ENCODE measurements at regions not wholly inside any gene's neighbourhood (a gene's known extent, or its start where the extent isn't known, plus 50 kb on each side); places are given as distances from the start of the nearest gene placed in this dataset.

DNA sequence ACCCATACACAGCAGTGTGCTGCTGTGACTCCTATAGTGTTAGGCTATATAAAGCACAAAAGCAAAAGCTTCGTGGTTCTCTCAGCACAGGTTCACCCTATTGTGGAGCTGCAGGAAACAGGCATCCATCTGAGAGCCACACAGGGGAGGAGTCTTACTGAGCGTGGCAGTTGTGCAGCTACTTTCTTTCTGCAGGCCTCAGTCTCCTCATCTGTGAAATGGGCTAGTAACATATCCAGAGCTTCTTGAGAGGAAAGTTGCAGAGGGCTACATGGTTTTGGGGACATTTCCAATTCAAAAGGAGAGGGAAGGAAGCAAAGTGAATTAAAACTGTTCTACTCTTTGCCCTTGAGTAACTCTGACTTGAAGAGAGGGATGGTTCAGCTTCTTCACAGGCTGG is 142.0 kb downstream of the FOXD2 start:
- TF ChIP-seq, protein P1, sequence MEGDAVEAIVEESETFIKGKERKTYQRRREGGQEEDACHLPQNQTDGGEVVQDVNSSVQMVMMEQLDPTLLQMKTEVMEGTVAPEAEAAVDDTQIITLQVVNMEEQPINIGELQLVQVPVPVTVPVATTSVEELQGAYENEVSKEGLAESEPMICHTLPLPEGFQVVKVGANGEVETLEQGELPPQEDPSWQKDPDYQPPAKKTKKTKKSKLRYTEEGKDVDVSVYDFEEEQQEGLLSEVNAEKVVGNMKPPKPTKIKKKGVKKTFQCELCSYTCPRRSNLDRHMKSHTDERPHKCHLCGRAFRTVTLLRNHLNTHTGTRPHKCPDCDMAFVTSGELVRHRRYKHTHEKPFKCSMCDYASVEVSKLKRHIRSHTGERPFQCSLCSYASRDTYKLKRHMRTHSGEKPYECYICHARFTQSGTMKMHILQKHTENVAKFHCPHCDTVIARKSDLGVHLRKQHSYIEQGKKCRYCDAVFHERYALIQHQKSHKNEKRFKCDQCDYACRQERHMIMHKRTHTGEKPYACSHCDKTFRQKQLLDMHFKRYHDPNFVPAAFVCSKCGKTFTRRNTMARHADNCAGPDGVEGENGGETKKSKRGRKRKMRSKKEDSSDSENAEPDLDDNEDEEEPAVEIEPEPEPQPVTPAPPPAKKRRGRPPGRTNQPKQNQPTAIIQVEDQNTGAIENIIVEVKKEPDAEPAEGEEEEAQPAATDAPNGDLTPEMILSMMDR (IDR thresholded peaks at IDR 0.05) = no peak
- no peak for TF ChIP-seq POLR2A (IDR thresholded peaks at IDR 0.05)
